NCI-H146 treated with DMSO at 0.1 percent for 48 hours (cell line): ENCODE measurements at regions not wholly inside any gene's neighbourhood (a gene's known extent, or its start where the extent isn't known, plus 50 kb on each side); places are given as distances from the start of the nearest gene placed in this dataset.

Experiments
- DNase-seq: peaks from one replicate; lab custom pipeline; 2025; ENCODE audit not compliant: unreplicated experiment; lab: John Stamatoyannopoulos, UW

GRCh38 chr22:27397036-27397953 lies 404.3 kb downstream of the MN1 start:
- no peak for DNase-seq

GRCh38 chr22:27397954-27398342 lies 403.6 kb downstream of the MN1 start:
- DNase-seq, result no peak

- DNase-seq, result no peak
Observed at GRCh38 chr22:27399161-27399560, 402.4 kb downstream of the MN1 start.

GRCh38 chr22:27400811-27401210 lies 400.7 kb downstream of the MN1 start:
- DNase-seq, result no peak

GRCh38 chr22:27401321-27401720 lies 400.2 kb downstream of the MN1 start:
- DNase-seq, result no peak

GRCh38 chr22:27404441-27404840 lies 397.1 kb downstream of the MN1 start:
- no peak for DNase-seq

GRCh38 chr22:27405672-27406388 lies 395.7 kb downstream of the MN1 start:
- peak; percentile 15 for DNase-seq

GRCh38 chr22:27406389-27406861 lies 395.1 kb downstream of the MN1 start:
- DNase-seq, result no peak

- no peak for DNase-seq
Observed at GRCh38 chr22:27407369-27407985, 394.1 kb downstream of the MN1 start.

- DNase-seq, result no peak
Observed at GRCh38 chr22:27408068-27408467, 393.5 kb downstream of the MN1 start.

- DNase-seq, result no peak
Observed at GRCh38 chr22:27409299-27409698, 392.3 kb downstream of the MN1 start.

GRCh38 chr22:27412866-27413445 lies 388.6 kb downstream of the MN1 start:
- no peak for DNase-seq

GRCh38 chr22:27413702-27414101 lies 387.9 kb downstream of the MN1 start:
- no peak for DNase-seq

GRCh38 chr22:27416511-27417420 lies 384.8 kb downstream of the MN1 start:
- peak; percentile 24 for DNase-seq

GRCh38 chr22:27417421-27417814 lies 384.1 kb downstream of the MN1 start:
- no peak for DNase-seq

- DNase-seq, result no peak
Observed at GRCh38 chr22:27418261-27418660, 383.3 kb downstream of the MN1 start.

- no peak for DNase-seq
Observed at GRCh38 chr22:27419473-27419872, 382.1 kb downstream of the MN1 start.

GRCh38 chr22:27420195-27420816 lies 381.2 kb downstream of the MN1 start:
- no peak for DNase-seq

- no peak for DNase-seq
Observed at GRCh38 chr22:27420817-27421361, 380.7 kb downstream of the MN1 start.

GRCh38 chr22:27422442-27422841 lies 379.1 kb downstream of the MN1 start:
- DNase-seq, result no peak
